GM19452 (cell line): ENCODE measurements at regions not wholly inside any gene's neighbourhood (a gene's known extent, or its start where the extent isn't known, plus 50 kb on each side); places are given as distances from the start of the nearest gene placed in this dataset.

Experiments
- ATAC-seq: cut with Tn5 transposase; IDR thresholded peaks from one replicate; pipeline ENCODE4 v1.9.1; 2021; ENCODE audit not compliant: unreplicated experiment

DNA sequence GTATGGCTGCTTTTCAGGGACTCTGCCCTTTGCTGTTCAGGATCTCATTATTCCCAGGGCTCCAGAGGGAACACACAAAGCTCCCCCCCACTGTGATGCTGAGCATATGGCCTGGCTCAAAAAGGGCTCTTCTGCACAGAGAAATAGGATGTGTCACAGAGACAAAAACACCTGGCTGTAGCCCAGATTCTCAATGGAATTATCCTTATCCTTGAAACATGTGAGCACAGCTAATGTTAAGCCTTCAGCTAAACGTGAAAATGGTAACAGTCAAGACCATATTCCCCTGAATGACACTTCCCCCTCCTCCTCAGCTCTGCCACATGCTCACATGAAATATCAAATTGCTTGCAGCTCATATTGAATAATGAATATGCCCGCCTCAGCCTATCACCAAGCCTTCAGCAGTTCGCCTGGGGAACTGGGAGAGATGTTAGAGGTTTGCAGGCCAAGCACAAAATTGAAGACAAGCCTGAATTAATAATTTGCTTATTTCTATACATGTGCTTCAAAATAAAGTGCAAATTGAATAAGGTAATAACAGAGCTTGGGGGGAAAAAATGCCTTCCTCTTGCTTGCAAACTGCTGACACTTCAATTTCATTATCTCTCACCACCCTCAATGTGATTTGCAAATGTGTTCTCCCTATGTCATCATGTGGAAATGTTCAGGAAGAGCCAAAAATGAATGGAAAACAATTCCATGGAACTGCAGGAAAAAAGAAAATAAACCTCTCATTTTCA lies 181.0 kb upstream of the HNRNPA3 start:
- ATAC-seq = no peak

DNA sequence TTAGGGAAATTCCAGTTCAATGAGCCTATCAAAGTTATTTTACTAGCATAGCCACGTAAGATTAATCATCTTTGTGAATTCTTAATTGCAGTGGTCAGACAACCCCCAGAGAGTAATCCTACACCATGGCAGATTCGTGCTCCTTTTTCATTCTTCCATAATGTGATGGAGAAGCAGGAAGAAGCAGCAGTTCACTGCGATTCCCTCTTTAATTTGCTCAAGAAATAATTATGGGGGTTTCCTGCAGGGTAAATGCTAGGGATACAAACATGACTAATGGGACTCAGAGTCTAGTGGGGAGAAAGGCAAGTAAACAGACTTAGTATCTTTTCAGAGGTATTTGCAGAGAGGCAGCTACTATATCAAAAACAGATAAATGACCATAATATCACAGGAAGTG lies 175.8 kb upstream of the HNRNPA3 start:
- no peak for ATAC-seq

DNA sequence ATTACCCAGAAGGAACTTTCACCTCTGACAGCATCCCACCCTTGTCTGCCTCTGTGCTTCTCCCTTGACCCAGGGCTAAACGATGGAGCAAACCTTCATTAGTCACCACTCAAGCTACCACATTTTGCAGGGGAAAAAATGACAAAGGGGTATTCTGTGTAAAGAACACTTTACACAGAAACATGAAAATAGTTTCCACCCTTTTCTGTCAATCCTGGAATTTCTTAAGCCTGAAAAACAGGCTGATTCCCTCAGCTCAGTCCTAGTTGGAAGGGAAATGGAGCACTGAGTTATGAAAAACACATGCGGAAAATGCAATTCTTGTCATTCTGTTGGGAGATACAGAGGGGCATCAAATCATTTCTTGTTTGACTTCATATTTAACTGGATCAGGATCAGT lies 175.0 kb upstream of the HNRNPA3 start:
- ATAC-seq = no peak

DNA sequence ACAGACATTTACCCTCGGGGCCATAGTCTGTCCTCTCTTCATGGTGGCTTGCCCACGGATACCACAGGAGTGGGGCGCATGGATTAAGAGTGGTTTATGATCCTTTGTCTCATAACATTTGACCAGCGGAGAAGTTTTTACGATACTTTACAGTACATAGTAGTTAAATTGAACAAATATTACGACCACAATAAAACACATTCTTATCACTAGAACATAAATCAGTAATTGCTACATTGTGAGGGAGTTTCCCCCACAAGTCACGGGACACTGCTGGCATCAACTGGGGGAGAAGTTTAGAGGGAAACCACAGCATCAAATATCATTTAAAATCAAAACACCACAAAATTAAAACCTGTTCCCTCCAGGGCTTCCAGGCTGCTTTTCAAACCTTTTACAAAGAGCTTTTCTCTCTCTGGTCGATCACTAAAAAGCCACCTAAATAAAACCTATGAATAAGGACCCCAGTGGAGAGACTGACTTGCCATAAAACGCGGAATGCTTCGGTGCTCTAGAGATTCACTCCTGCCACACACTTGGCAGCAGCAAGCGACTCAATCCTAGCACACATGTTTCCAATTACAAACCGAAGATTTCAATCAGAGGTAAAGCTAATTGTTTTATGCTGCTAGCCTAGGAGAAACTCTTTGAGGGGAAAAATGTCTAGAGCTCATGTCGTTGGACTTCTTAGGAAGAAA lies 173.7 kb upstream of the HNRNPA3 start:
- ATAC-seq = no peak

DNA sequence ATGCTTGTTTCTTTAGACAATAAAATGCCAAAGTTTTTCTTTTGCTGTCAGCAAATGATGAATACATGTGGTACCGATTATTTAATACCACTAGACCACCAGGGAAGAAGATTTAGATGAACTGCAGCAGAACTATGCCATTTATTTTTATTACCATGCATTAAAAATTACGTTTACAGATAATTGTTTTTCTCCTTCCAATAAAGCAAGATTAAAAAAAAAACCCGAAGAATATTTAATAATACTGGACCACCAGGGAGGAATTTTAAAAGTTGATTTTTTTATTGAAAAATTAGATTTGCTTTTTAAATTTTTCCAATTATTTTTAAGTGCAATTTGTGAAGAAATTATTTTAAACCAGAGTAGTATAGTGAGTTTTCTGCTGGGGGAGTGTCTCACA lies 170.3 kb upstream of the HNRNPA3 start:
- ATAC-seq = no peak

DNA sequence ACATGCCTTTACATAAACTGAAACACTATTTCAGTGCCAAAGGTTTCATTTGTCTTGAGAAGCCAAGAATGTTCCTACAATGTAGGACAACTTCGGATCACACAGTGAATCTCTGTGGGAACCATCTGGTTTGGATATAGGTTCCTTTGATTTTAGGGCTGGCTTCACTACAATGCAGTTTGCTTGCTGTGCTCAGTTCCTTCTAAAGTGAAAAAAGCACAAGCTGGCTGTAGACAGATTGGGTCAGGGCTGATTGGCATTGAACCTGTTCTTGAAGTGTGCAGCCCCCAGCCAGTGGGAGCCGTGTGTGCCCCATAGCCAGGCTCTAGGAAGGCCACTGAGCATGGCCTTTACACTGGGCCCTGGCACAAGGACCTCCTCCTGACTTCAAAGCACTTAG lies 167.9 kb upstream of the HNRNPA3 start:
- ATAC-seq = no peak

DNA sequence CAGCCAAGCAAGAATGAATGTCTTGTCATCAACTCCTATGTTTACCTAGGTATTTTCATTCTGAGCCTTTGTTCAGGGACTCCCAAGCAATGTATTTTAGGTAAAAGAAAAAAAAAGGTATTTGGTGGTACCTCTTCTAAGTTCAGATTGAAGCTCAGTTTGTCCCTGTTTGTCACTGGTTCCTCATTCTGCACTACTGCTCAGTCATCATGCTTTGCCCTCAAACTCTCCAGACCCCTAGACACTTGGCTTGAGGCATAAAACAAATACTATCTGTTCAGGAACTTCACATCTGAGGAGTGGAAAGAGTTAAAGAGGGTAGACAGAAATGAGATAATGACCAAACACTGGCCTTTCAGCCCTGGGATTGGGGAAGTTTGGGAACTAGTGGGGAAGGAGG lies 163.6 kb upstream of the HNRNPA3 start:
- no peak for ATAC-seq

DNA sequence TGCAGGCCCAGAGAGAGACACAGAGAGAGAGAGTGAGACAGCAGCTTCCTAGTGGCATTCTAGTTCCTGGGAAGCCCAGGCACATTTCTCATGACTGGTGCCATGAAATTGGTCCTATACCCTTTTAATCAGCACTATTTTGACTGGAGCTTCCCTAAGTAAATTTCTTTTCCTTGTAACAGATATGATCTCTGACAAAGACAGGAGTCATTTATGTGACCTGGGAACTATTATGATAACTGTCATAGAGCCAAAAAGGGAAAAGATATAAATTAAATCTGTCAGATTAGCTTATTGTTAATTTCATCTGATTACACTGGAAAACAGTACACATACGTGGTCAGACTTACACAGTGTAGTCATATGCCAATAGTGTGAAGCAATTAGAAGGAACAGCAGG lies 161.3 kb upstream of the HNRNPA3 start:
- no peak for ATAC-seq

DNA sequence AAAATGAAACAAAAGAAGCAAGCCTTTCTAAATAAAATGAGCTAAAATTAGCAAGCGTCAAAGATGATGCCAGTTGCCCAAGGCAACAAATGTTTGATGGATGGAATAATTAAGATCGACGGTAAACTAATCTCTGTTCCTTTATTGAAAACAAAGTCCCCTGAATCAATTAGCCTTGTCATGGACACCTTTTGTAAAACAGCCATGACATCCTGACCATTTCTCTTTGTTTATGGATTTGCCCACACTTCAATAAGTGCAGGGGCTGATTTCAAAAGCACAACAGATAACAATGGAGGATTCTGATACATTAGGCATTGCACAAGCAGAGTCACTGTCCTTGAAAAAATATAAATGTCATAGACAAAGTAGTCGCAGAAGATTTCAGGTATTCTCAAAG lies 160.1 kb upstream of the HNRNPA3 start:
- no peak for ATAC-seq

DNA sequence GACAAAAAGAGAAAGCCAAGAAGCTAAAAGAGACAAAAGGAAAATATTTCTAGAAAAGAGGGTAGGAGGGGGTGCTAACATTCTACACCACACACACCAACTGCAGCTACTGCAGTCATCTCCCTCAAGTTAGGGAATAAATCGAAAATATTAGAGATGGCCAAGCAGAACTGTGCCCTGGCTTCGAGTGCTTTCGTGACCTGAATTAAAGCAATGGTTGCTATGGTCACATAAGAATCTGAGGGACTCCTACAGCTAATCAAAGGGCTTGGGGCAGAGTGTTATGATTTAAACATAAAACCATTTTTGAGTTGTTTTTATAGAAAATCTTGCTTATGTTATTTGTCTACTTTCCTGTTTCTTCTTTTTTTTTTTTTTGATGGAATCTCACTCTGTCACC lies 159.6 kb upstream of the HNRNPA3 start:
- ATAC-seq = no peak

DNA sequence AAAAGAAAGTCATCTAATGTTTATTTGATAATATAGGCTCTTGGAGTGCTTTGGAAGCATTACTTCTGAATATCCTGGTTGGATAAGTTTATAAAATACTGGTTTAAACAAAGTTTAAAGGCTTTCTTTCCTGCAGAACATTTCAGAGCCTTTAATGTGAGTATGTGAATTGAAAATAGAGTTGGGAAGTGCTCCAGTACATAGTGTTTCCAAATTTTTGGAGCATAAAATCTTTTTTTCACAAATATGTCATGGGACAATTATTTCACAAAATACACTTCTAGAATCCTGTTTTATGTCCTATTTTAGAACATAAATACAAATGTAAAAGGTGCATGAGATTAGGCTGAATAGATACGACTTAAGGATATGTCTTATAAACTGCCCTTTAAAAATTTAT lies 158.9 kb upstream of the HNRNPA3 start:
- no peak for ATAC-seq

DNA sequence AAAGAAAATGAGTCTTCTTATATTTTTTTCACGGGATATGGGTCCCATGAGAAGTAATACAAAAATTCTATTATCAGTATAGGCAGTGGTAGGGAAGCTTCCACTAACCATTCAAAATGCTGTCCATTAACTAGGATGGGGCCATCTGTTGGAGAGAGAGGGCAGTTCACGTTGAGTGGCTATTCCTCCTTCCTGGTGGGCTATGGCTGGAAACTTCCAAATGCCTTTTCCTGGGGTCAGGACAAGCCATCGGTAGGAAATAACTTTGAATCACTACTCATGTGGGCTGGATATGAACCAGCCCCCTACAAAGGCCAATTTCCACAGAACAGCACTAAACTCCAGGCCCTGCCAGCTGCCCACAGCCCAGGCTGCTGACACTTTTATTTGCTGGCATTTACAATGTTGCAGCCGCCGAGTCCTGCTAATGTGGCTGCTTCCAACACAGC lies 156.1 kb upstream of the HNRNPA3 start:
- ATAC-seq = no peak

DNA sequence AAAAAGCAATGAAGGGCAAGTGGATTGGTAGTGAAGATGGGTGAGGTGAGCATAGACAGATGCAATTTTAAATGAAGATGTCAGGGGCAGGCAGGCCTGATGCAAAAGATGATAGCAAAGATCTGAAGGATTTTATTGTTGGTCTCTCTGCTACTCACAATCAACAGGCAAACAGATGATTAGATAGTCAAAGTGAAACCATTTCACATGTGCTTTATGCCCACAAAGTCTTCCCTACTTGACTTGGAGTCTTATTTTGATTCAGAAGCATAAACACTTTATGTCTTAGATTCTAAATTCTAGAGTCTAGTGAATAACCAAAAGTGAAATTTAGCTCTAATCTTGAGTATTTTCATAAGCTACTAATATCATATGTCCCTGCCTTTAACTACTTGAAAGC lies 153.8 kb upstream of the HNRNPA3 start:
- no peak for ATAC-seq

DNA sequence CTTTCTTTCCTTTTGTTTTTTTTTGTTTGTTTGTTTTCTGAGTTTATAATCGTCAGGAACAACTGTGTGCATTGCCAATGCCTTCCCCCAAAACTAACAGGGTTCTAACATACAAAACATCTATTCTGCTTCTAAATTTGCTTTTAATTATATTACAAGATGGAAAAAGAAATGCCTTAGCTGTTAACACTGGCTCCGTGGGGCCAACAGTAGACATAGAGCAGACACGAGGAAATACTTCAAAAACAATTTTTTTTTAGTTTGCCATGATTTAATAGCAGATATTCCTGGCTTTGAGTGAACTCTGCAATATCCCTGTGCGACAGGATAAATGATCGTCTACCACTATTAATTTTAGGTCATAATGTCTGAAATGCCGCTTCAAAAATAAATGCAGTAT lies 153.3 kb upstream of the HNRNPA3 start:
- no peak for ATAC-seq

DNA sequence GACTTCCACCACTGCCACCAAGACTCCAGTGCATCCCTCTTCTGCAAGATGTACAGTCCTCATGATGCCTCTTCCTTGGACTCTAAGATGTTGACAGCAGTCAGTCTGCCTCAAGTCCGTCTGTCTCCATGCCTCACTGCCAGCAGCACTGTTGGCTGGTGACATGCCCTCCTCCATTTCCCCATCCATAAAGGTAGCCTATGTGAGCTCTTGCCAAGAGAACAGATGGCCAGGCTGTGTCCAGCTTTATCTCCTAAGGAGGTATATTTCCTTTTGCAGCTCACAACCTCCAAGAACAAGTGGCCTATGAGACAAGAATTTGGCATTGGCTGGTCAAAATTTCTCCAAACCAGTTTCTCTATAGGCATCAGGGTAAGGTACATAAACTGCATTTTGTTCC lies 149.3 kb upstream of the HNRNPA3 start:
- ATAC-seq = no peak

DNA sequence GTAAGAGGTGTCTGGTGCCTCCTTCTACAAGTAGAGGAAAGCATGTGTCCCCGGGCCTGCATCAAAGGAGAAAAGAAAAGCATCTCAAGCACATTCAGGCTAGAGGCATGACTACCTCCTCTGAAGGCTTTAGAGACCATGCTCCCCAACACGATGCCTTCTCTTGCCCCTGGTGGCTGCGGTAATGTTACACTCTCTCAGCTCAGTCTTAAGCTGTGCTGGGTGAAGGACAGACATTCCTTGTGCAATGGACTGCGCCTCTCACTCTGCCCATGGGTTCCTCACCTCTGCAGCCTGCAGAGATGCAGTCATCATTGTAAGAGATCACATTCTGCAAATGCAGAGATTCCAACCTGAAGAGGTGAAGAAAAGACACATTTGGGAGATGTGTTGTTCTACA lies 148.2 kb upstream of the HNRNPA3 start:
- ATAC-seq = no peak

DNA sequence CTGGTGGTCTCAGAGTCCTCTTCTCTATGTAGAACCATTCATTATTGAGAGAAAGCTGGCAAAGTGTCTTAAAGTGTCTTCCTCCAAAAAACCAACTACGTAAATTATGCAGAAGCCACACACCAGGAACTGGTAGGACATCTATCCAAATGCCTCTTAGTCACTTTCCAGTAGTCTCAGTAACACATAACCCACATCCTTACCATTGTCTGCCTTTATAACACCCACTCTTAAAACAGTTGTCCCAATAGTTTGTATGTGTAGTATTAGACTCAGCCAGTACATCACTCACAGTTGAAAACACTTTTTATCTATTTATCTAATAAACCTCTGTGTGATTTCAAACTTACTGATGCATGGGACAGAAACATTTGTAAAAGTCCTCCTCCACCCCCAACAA lies 143.6 kb upstream of the HNRNPA3 start:
- ATAC-seq = no peak

DNA sequence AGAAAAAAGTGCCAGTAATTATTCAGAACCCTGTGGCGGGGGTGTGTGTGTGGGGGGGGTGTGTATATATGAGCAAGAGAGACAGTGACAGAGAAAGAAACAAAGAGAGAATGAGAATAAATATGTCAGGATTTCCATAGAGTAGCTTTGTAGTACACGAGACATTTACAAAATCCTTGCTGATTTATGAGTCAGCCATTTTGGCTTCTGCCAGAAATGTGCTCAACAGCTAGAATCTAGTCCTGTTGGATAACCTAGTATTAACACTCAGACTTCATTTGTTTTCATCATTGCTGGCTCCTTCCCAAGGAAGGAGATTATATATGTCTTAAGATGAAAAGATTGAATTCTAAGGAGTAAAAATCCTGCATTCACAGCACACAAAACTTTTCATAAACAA lies 140.5 kb upstream of the HNRNPA3 start:
- no peak for ATAC-seq

DNA sequence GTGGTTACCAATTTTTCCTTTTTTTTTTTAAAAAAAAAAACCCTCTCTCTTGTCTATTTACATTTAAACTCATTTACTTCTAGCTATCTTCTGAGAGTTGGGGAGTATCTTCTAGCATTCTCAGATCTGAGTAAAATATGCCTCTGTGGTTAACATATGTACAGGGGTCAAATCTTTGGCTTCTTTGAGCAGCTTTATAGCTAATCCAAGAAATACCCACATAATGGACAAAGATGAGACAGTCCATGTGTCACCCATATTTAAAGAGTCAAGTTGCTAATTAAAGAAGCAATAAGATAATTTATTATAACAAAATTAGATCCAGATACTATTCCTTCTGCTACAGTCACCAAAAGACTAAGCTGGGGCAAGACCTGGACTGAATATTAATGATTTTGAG lies 139.0 kb upstream of the HNRNPA3 start:
- ATAC-seq = no peak

DNA sequence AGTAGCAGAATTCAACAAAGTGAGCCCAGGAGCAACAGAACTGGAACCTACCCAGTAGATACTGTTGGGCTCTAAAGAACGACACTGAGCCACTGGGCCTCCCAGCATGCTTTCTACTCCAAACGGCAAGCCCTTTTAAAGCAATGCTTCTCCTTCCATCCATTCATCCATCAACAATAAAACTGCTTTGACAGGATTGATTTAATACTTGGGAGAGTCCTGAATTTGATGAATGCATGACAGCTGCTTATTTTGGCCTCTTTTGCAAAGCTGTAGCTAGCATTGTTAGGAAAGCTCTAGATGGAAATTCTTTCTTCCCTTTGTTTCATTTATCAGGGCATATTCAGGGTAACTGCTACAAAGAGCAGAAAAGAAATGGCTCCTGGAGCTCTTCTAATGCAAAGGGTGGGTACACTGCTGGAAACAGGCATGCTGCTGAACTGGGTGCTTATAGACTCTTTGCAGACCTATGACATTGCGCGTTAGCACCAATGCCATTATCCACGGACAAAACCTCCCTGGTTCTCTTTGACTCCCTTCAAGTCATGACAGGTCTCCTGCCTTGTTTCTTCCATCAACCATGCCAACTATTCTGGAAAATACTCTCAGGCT lies 138.4 kb upstream of the HNRNPA3 start:
- ATAC-seq = no peak

DNA sequence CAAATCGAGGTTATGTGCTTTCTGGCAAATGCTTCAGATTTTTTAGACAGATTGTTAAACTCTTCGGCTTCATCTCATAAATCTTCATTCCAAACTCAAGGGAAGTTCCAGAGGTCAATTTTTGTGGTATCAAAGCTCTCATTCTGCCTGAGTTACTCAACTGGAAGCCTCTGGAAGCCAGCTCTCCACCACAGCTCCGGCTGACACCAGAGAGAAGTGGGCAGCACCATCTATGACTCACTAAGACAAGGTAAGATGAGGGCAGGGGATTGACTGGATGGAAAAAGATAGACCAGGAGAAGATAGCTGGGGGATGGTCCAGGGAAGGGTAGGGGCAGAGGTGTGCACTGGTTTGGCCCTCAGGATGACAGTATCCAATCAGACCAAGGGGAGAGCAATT lies 137.3 kb upstream of the HNRNPA3 start:
- ATAC-seq = no peak

DNA sequence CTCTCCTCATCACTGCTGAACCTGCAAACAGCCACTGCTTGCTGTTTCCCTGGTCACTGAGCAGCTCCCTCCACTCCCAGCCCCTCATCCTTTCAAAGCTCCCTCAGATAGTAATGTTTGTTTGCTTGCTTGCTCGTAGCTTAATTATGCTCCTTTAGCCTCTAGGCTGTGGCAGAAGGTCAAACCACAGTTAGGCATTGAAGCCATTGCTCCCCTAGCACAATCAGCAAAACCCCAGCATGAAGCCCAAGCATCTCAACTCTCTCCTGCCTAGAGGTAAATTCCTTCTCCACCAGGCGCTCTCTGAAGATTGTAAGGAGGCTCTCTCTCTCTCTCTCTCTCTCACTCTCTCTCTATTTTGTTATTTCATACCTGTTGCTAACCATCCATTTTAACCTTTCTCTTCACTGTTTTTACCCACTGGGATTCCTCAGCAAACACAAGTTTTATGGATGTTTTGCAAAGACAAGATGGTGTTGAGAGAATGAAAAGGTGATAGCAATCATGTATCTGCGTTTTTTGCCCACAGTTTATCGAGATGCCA lies 135.9 kb upstream of the HNRNPA3 start:
- no peak for ATAC-seq
